Thyroid gland (tissue), 4 donors: ENCODE measurements at regions not wholly inside any gene's neighbourhood (a gene's known extent, or its start where the extent isn't known, plus 50 kb on each side); places are given as distances from the start of the nearest gene placed in this dataset.

ENCODE experiments used
- POLR2A ChIP-seq, 2 donors: fragments of 450-650 bp; IDR thresholded peaks; one replicate each; pipeline ENCODE4 v1.6.1; 2017; ENCODE audit warnings: antibody characterized with exemption in 2 of 2, mild to moderate bottlenecking in 2 of 2, moderate library complexity in 1 of 2
- TF ChIP-seq, protein P1 (sequence below), 6 experiments: fragments of 200-600 bp in 3 of 6; fragments of 450-650 bp in 3 of 6; sonication (generic) in 3 of 6; IDR thresholded peaks; one replicate each; pipeline ENCODE4 v1.5.1; 2016 to 2019; ENCODE audit warnings: antibody characterized with exemption in 6 of 6, mild to moderate bottlenecking in 2 of 6, inconsistent platforms in 1 of 6, moderate library complexity in 1 of 6

GRCh38 chr4:41799126-41799525, 50.6 kb upstream of the PHOX2B start:
- TF ChIP-seq, protein P1, sequence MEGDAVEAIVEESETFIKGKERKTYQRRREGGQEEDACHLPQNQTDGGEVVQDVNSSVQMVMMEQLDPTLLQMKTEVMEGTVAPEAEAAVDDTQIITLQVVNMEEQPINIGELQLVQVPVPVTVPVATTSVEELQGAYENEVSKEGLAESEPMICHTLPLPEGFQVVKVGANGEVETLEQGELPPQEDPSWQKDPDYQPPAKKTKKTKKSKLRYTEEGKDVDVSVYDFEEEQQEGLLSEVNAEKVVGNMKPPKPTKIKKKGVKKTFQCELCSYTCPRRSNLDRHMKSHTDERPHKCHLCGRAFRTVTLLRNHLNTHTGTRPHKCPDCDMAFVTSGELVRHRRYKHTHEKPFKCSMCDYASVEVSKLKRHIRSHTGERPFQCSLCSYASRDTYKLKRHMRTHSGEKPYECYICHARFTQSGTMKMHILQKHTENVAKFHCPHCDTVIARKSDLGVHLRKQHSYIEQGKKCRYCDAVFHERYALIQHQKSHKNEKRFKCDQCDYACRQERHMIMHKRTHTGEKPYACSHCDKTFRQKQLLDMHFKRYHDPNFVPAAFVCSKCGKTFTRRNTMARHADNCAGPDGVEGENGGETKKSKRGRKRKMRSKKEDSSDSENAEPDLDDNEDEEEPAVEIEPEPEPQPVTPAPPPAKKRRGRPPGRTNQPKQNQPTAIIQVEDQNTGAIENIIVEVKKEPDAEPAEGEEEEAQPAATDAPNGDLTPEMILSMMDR (IDR thresholded peaks at IDR 0.05): no peak
- TF ChIP-seq POLR2A (IDR thresholded peaks at IDR 0.05): no peak
